DMS53 (cell line): ENCODE measurements at regions not wholly inside any gene's neighbourhood (a gene's known extent, or its start where the extent isn't known, plus 50 kb on each side); places are given as distances from the start of the nearest gene placed in this dataset.

ENCODE experiments used
- DNase-seq: peaks from one replicate; lab custom pipeline; 2025; lab: John Stamatoyannopoulos, UW

DNA sequence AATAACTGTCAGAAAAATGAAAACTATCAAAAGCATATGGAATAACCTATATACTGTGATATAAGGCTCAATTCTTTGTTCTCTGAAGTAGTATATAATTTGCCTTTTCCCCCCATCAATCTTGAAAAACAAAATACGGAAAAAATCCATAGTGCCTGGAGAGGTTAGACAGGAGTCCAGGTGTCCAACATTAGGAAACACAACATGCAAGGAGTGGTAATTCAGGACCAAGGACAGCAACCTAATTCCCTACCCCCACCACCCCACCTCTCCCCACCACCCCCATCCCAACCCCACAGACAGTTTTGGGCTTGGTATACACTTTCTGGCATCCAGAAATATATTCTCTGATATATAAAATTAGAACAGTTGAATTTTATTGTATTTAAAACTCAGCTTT lies 55.1 kb upstream of the SLC25A26 start:
- DNase-seq: no peak

DNA sequence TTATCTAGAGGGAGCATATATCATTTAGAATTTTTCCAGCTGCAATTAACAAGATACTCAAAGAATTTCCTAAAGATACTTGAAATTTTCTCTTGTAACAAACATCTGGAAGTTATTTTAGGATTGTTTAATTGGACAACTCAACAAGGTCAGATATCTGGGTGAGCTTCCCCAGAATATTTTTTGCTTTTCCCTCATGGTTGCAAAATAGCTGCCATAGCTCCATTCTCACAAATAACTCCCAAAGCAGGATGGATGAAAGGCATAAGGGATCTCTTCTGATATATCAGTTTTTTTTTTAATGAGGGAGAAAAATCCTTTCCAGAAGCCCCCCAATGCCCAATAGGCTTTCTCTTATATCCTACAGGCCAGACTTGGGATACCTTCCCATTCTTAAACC lies 56.6 kb upstream of the SLC25A26 start:
- DNase-seq: no peak

DNA sequence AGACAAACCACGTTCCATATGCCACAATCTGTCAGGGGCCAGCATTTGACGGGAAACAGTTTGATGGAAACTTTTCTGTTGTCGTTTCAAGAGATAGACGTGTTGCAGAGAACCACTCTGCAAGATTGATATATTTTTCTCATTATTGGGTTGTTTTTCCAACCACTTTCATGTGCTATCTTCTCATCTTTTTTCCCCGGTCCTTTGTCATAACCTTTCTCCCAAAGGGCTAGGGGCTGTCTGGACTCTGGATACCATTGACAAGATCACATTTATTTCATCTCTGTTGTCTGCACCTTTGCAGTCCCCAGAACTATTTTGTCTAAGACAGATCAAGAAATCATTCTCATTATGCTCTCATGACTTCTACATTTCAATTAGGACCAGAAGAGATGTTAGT lies 57.6 kb upstream of the SLC25A26 start:
- DNase-seq: no peak

DNA sequence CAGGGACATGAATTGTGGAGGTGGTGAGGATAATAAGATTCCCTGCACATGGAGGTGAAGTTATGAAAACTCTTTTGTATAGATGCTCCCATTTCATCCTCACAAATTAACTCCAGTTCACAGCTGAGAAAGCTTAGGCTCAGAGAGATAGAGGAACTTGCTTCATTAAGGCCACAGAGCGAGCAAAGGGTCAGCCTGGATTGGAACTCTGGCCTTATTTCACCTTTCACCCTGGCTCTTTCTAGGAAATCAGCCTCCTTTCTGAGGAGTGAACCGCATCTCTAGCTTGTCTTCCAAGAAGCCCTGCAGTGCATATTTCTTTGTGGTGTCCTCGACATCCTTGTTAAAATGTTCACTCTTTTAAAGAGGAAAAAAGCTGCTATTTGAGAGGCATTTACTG lies 58.0 kb upstream of the SLC25A26 start:
- no peak for DNase-seq

DNA sequence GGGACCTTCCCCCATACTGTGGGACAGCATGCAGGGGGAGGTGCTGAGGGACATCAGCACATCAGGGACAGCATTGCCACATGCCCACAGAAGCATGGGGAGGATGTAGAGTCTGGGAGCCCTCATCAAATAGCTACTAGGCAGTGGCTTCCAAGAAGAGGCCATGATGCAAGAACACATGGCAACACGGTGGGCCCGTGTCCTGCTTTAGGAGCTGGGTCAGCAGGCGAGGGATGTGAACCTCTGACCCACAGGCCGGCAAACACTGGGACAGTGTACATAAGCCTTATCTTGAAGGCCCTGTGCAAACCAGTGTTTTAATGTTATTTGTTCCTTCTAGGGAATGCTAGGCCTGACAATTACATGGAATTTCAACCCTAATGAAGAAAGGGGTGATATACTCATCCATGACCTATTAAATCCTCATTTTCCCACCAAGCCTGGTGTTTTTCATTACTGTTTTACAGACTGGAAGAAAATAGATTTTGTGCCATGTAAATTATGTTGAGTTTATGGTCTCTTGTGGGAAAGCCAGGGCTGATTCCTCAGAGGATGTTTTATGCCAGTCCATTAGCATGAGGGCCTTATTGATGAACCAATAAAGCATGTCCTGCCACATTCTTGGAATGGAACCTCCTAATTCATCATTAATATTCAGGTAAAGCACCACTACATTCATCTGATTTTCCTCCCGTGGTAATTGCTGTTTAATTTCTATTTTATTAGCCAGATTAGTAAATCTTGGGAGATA lies 61.7 kb upstream of the SLC25A26 start:
- DNase-seq: no peak

DNA sequence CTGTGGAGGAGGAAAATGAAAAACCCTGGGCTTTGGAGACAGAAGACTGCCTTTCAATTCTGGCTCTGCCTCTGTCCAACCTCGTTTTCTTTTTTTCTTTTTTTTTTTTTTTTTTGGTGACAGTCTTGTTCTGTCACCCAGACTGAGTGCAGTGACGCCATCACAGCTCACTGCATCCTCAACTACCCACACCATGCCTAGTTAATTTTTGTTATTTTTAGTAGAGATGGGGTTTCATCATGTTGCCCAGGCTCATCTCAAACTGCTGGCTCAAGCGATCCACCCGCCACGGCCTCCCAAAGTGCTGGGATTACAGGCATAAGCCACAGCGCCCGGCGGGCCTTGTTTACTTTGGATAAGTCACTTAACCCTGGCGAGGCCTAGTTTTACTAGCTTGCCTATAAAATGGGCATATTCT lies 66.3 kb upstream of the SLC25A26 start:
- DNase-seq: no peak

DNA sequence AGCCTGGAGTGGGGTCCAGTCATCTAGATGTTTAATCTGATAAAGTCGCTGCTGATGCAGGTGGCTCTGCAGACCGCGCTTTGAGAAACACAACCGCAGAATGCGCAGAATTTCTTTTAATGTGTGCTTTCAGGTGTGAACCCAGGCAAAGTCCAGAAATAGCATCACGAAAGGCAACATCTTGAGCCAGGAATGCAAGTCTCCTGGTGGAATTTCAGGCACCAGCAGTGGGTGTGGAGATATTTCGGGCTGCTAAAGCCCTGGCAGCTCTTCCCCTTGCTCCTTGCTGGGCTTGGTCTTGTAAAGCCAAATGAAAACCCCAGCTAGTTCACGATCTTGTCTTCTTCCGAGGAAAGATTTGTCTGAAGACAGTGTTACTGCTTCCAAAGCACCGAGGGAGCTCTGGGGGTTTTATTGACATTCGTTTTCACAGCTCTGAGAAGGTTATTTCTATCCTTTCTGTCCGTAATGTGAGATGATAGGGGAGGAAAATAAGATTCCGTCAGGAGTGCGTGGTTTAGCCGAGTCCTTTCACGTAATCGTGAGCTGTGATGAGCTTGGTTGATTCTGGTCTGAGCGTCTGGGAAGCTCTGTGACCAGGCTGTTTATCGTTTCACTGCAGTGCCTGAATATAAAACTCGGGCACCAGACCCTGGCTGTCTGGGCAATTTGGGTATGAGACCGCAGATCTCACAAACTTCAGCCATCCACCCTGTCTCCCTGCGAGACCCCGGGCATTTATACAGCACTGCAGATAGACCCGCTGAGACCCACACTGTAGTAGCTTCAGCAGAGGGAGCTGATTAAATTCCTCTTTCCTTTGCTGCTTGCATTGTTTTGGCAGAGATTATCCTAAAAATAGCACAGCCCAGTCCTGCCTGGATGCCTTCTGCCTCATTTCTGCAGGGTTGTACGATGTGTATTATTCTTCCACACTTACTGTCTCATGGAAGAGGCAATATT lies 67.0 kb upstream of the SLC25A26 start:
- DNase-seq: no peak

DNA sequence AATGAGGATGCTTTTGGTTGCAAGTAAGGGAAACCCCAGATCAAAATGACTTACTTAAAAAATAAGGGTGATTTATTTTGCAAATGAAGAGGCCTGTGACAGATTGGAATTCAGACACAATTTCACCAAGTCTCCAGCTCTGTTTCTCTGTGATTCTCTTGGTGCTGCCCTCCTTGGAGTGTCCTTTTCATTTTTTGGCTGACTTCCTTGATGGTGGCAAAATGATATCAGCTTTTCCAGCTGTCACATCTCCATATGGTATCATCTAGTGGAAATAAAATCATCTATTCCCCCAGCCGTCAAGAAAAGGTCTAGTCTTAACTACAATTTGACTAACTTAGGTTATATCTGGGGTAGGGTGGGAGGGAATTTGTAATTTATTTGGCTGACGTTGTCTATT lies 68.5 kb upstream of the SLC25A26 start:
- no peak for DNase-seq

DNA sequence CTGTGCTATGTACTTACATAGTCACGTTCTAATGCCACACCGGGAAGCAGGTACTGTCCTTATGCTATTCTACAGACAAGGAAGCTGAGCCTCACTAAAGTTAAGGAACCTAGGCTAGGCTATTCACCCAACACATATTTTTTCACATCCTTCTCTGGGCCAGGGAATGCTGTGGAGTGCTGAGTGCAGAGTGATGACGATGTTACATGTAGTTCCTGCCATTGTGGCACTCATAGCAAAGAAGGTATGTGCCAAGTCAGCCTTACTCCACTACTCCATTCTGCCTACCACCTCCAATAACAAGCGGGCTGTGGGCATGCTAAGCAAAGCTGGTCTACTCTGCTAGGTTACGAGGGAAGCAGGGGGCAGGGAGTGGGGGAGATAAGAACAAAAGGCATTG lies 69.8 kb upstream of the SLC25A26 start:
- no peak for DNase-seq

DNA sequence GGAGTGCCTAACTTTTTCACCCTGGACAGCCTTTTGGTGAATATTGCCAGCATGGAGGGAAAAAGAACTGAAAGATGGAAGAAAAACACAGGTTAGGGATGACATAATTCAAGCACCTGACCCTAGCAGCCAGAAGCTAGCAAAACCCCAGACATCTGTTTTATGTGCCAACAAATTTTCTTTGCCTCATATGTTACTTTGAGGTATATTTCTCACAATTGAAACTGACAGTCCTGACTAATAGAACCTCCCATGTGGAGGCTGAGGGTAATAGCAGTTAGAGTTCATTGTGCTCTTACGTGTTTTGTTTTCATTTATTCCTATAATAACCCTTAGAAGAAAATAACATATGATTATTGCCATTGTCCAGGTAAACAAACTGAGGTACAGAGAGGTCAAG lies 71.5 kb upstream of the SLC25A26 start:
- no peak for DNase-seq

DNA sequence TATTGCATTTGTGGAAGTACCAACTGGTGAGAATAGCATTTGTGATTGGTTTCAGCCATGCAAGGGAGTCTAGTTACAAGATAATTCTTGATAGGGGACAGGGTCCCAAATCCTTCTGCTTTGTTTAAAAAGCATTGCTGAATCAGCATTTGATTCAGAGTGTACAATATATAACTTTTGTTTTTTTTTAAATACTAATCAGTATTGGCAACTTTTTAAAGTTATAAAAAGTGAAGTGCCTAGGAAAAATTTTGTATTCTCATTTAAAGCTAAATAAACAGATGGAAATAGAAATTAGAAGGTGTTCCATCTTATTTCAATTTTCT lies 75.4 kb upstream of the SLC25A26 start:
- no peak for DNase-seq

DNA sequence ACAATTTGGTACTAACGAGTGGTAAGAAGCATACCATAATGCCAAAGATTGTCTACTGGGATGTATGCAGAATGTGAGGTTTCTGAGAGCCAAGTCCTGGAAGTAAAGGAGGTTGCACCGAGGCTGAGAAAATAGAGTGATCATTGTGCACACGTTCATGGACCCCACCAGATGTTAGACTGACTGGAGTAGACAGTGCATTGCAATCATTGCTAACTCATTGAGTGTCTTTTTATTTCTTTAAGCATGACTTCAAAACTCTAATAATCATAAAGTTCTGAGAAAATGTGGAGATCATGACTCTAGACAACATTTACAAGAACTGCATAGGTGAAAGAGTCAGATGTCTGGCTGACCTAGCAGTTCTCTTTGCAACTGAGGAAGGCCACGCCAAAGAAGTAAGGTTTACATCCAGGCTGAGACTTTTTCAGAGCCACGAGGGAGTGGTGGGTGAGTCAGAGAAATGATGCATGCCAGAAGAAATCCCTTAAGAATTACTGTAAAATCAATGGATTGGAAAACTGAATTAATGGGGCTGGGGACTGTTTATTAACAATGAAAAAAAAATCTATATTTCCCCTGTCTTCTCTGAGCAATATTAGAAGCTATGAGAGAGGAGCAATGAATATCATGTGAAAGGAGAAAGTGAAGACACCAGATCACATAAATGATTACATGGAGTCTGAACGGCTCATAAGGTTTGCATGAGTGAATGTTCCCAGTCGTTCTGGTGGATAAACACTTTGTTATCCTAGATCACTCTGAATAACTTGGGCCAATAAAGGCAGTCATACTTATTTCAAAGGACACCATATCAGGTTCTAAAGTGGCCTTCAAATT lies 76.0 kb upstream of the SLC25A26 start:
- DNase-seq: no peak

DNA sequence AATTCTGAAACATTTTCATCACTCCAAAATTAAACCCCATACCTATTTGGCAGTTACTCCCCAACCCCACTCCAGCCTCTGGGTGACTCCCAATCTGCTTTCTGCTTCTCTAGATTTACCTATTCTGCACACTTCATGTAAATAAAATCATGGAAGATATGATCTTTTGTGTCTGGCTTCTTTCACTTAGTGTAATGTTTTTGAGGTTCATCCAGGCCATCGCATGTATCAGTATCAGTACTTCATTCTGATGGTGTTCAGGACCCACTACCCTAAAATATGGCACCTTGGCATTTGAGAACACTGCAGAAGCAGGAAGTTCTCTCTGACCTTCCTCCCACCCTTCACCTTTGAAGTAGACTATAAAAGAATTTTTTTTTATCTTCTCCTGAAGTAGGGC lies 78.7 kb upstream of the SLC25A26 start:
- DNase-seq: no peak

DNA sequence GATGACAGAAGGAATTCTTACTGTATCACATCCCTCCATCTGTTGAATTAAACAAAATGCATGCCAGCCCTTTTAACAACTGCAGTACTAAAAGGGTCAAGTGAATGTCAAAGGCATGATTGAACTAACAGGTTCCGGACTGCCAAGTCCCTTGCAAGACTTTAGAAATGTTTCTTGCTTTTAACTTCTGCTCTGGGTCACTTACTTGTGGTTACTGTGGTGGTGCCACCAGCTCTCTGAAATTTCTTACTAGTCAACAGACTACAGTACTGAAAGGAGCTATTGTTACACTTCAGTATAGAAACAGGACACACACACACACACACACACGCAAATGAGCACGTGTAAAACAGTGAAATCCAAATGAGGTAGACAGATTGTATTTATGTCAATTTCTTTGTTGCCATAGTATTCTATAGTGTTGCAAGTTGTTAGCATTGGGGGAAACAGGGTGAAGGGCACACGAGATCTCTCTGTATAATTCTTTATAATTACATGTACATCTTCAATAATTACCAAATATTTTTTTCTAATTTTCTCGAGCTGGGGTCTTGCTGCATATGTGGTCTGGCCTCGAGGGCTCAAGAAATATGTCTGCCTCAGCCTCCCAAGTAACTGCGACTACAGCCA lies 79.9 kb upstream of the SLC25A26 start:
- DNase-seq: no peak

DNA sequence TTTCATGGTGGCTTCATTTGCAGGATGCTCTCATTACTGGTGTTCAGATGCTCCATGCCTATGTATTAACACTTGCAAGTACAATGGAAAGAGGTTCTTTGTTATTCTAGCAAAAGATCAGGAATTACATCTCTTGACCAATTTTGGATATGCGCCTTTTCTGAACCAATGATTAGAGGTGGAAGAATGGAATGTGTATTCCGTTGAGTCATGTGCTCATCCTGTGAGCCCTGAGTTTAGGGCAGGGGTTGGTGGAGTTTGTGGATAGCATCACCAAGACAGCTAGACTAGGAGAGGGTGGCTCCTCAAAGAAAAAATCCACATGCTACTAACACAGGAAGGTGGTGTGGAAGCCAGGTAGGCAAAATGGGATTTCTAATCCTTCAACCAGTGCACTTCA lies 80.7 kb upstream of the SLC25A26 start:
- no peak for DNase-seq

DNA sequence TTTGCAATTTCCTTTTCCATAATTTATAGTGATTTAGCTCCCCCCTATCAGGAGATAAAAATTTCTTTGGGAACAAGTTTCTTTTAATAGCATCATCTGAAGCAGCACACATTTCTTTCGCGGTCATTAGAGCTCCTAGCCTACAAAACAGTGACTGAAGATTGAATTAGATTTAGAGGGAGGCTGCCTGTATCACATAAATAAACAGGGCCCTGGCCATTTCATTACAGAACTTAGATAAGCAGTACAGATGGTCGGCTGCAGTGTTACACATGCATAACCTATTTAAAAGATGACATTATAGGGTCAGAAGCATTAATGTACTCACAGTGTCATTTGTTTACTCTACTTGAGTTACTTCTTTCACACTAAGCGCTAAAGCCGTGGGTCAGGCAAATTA lies 81.4 kb upstream of the SLC25A26 start:
- DNase-seq: no peak

DNA sequence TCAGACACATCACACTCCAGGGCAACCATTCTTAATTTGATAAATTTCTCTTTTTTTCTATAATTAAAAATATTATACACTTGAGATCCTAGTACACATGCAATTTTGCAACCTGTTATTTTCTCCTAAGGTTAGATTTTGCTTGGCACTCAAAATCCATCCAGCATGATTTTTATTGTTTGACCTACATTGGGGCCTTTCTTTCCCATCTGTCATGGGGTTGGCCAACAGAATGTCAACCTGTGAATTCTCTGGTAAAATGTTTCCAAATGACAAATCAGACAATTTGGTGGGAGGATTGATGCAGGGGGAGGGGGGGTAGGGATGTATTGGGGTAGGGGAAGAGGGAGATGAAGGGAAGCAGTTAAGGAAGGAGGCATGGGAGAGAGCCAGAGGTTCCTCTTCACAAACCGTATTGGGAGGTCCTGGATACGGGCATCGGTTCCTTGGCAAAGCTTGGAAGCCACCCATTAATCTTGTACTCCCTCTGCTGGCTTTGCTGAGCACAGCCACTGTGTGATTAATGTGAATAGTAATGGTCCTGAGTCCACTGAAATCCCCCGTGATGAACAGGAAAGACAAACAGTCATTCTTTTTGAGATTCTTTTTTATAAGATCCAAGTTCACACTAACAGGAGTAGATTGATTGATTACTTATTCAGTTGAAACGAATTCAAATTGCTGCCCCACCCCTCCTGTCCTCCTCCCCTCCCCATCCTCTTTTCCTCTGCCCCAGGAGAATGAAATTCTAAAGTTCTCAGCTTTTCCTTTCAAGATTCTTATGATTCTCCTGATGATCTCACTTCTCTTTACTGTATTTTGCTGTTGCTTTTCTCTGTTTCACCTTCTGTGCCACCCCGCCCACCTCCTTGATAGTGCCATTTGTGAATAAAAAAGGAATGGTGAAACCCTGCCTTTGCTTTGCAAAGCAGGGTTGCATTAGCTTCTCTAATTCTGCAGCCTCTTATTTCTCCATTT lies 82.2 kb upstream of the SLC25A26 start:
- peak; percentile 67 for DNase-seq

DNA sequence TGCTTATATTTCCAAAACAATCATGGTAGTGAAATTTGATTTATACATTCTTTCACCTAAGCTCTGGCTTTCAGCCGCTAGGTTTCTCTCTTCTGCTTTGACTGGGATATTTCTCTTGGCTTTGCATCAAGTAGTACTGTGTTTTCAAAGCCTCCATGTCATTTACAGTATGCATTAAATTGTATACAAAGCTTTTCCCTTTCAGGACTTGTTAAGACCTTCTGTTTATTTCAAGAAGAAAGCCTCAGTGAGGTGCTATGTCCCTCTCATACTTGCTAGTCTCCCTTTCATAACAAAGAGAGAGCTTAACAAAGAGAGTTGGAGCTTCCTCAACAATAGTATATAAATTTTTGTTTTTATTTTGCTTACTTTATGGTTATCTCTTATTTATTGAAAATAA lies 84.2 kb upstream of the SLC25A26 start:
- no peak for DNase-seq

DNA sequence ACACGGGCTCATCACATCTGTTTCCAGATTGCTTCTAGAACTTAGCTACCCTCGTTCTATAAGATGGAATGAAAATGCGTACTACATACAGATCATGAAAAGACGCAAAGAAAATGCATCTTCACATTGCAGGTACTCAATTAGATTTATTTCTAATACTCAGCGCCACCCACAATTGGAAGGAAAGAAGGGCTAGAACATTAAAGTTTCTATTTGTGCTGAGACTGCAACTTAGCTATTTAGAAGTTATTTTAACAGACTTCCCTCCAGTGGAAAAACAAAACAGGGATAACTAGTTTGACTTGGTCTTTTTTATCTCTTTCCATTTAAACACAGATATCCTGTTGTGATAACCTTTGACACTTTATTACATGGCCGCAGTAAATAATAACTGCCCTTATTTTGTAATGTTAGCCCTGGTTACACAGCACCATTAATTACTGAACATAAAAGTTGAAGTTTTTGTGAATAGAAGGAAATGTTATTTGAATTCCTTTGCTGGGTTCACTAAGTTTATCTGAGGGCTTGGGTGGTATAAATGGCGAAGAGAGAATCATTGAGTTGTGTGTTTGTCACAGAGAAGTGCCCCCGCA lies 86.9 kb upstream of the SLC25A26 start:
- DNase-seq: no peak

DNA sequence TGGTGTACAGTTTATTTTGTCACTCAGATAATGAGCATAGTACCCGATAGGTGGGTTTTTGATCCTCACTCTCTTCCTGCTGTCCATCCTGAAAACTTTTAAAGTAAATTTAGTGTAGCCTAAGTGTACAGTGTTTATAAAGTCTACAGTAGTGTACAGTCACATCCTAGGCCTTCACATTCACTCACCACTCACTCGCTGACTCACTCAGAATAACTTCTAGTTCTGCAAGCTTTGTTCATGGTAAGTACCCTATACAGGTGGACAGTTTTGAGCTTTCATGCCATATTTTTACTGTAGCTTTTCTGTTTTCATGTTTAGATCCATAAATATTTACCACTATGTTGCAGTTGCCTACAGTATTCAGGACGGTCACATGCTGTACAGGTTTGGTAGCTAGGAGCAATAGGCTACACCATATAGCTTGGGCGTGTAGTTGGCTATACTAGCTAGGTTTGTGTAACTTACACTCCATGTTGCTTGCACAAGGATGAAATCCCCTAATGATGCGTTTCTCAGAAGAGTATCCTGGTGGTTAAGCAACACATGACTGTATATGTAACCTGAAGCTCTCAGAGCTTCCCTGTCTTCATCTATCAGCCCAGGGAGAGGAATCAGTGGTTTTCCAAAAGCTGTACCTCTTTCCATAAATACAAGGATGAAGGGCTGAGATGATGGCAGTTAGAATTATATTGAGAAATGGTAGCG lies 87.6 kb upstream of the SLC25A26 start:
- DNase-seq: peak; percentile 1
